CD14-positive monocyte (primary cell): ENCODE measurements at regions not wholly inside any gene's neighbourhood (a gene's known extent, or its start where the extent isn't known, plus 50 kb on each side); places are given as distances from the start of the nearest gene placed in this dataset.

Source experiments
- DNase-seq, 3 donors: peaks; one replicate each; pipeline ENCODE4 v3.0.0-alpha.2; 2011 to 2022
- H2AFZ ChIP-seq: 2 replicates; pipeline ENCODE4 v1.6.0; 2012; ENCODE audit warnings: mild to moderate bottlenecking, low read depth, low read length, inconsistent platforms; ENCODE audit not compliant: insufficient read depth, poor library complexity, severe bottlenecking
- H3K27ac ChIP-seq, 2 donors: 1 replicate in 1 of 2; 2 replicates in 1 of 2; pipeline ENCODE4 v1.5.1; 2012 to 2013; ENCODE audit warnings: low read length in 2 of 2, control low read depth in 1 of 2, inconsistent platforms in 1 of 2, low read depth in 1 of 2, mild to moderate bottlenecking in 1 of 2
- H3K27me3 ChIP-seq, 2 donors: one replicate each; pipeline versions ENCODE4 v1.6.0 to v1.6.1; 2011 to 2013; ENCODE audit warnings: low read length in 2 of 2; ENCODE audit not compliant: control insufficient read depth in 2 of 2, insufficient read depth in 2 of 2
- H3K36me3 ChIP-seq, 2 donors: replicated peaks in 1 of 2; 1 replicate in 1 of 2; 2 replicates in 1 of 2; pipeline versions ENCODE4 v1.5.1 to v1.6.1; 2012 to 2013; ENCODE audit warnings: low read length in 2 of 2, control low read depth in 1 of 2, inconsistent platforms in 1 of 2, mild to moderate bottlenecking in 1 of 2; ENCODE audit not compliant: insufficient read depth in 2 of 2, control insufficient read depth in 1 of 2
- H3K4me1 ChIP-seq, 2 donors: 1 replicate in 1 of 2; 2 replicates in 1 of 2; pipeline versions ENCODE4 v1.5.1 to v1.6.1; 2012 to 2013; ENCODE audit warnings: low read length in 2 of 2, control low read depth in 1 of 2, inconsistent platforms in 1 of 2, mild to moderate bottlenecking in 1 of 2, moderate library complexity in 1 of 2; ENCODE audit not compliant: insufficient read depth in 2 of 2, control insufficient read depth in 1 of 2
- H3K4me2 ChIP-seq: replicated peaks from 2 replicates; pipeline ENCODE3; 2012; ENCODE audit warnings: low read length, moderate library complexity, mild to moderate bottlenecking; ENCODE audit not compliant: poor library complexity, severe bottlenecking; ENCODE audit errors: extremely low read depth
- H3K4me3 ChIP-seq, 3 experiments: fragments of 200-600 bp in 1 of 3; sonication (generic) in 1 of 3; replicated peaks in 1 of 3; 1 replicate in 2 of 3; 2 replicates in 1 of 3; pipeline ENCODE4 v1.5.1; 2011 to 2013; ENCODE audit warnings: low read length in 3 of 3, mild to moderate bottlenecking in 3 of 3, control low read depth in 2 of 3, low read depth in 2 of 3, inconsistent platforms in 1 of 3, moderate library complexity in 1 of 3
- H3K79me2 ChIP-seq: 2 replicates; pipeline ENCODE4 v1.6.0; 2012; ENCODE audit warnings: mild to moderate bottlenecking, control low read depth, inconsistent platforms, low read length, moderate library complexity; ENCODE audit not compliant: insufficient read depth
- H3K9ac ChIP-seq: 2 replicates; pipeline ENCODE4 v1.6.0; 2017; ENCODE audit warnings: low read length, mild to moderate bottlenecking; ENCODE audit not compliant: insufficient read depth, poor library complexity, severe bottlenecking
- H3K9me3 ChIP-seq, 2 donors: replicated peaks in 1 of 2; 1 replicate in 1 of 2; 2 replicates in 1 of 2; pipeline versions ENCODE4 v1.5.1 to v1.6.1; 2012 to 2013; ENCODE audit warnings: low read length in 2 of 2, control low read depth in 1 of 2; ENCODE audit not compliant: control insufficient read depth in 1 of 2, insufficient read depth in 1 of 2
- H4K20me1 ChIP-seq: 2 replicates; pipeline ENCODE4 v1.6.0; 2012; ENCODE audit warnings: mild to moderate bottlenecking, low read length, control low read depth, moderate library complexity; ENCODE audit not compliant: insufficient read depth
- H3K27ac Mint-ChIP-seq, 7 donors: one replicate each; pipeline ENCODE4 v1.8.0; 2020; ENCODE audit warnings: mild to moderate bottlenecking in 7 of 7, mixed read lengths in 7 of 7, moderate library complexity in 6 of 7, inconsistent platforms in 2 of 7
- H3K27me3 Mint-ChIP-seq, 3 donors: one replicate each; pipeline ENCODE4 v1.8.0; 2021 to 2022; ENCODE audit warnings: low read depth in 3 of 3, mild to moderate bottlenecking in 3 of 3, mixed read lengths in 3 of 3, moderate library complexity in 3 of 3, inconsistent platforms in 1 of 3
- H3K36me3 Mint-ChIP-seq, 2 donors: one replicate each; pipeline ENCODE4 v1.8.0; 2020; ENCODE audit warnings: mixed read lengths in 2 of 2, inconsistent platforms in 1 of 2, mild to moderate bottlenecking in 1 of 2
- H3K4me1 Mint-ChIP-seq: one replicate; pipeline ENCODE4 v1.8.0; 2020; ENCODE audit warnings: mild to moderate bottlenecking, mixed read lengths
- H3K4me3 Mint-ChIP-seq, 2 donors: one replicate each; pipeline ENCODE4 v1.8.0; 2020; ENCODE audit warnings: mild to moderate bottlenecking in 2 of 2, mixed read lengths in 2 of 2, moderate library complexity in 1 of 2
- H3K9me3 Mint-ChIP-seq, 7 donors: one replicate each; pipeline ENCODE4 v1.8.0; 2020 to 2022; ENCODE audit warnings: mixed read lengths in 7 of 7, mild to moderate bottlenecking in 6 of 7, moderate library complexity in 6 of 7, inconsistent platforms in 2 of 7
- CTCF ChIP-seq: fragments of 200-600 bp; IDR thresholded peaks from one replicate; pipeline ENCODE4 v1.8.0; 2022; ENCODE audit warnings: antibody characterized with exemption, mild to moderate bottlenecking
- WGBS: methylation state at CpG from one replicate; pipeline ENCODE4 v1.1.5; 2013; ENCODE audit warnings: missing lambda C conversion rate; ENCODE audit not compliant: insufficient coverage; 5-methylcytosine and 5-hydroxymethylcytosine counted together
- intact Hi-C, 2 donors: fragments of 100-400 bp; cut with micrococcal nuclease; formaldehyde crosslinking; loops; one replicate each; pipeline versions ENCODE4 v1.15.0 to v1.15.1; 2023

GRCh38 chr1:238345837-238346236 is 455.1 kb upstream of the ZP4 start:
- no peak overlapping the region for H3K9ac ChIP-seq
- H3K9me3 Mint-ChIP-seq, result peaks cover 5 to 9% (median 8%) of the 10 kb centered on the region in 7 donors
- H3K36me3 ChIP-seq, result no peaks in the 10 kb centered on the region
- peaks cover 3 to 5% of the 10 kb centered on the region in 2 donors for H3K9me3 ChIP-seq
- no peaks in the 10 kb centered on the region for H4K20me1 ChIP-seq
- no peaks in the 10 kb centered on the region for H3K27me3 ChIP-seq
- no peak overlapping the region for H3K4me3 Mint-ChIP-seq
- no peak overlapping the region for H3K27ac Mint-ChIP-seq
- no peaks in the 10 kb centered on the region for H3K4me1 ChIP-seq
- no peak overlapping the region for H3K4me2 ChIP-seq
- intact Hi-C loops, result no loop called here
- no peak for TF ChIP-seq CTCF
- H3K4me1 Mint-ChIP-seq, result no peaks in the 10 kb centered on the region
- H3K36me3 Mint-ChIP-seq, result peaks cover 0 to 2% of the 10 kb centered on the region in 2 donors
- no peak overlapping the region for H2AFZ ChIP-seq
- WGBS, result 100% methylated on average over 1 of the region's 6 CpGs
- no peaks in the 10 kb centered on the region for H3K27me3 Mint-ChIP-seq
- no peak overlapping the region for H3K4me3 ChIP-seq
- no peaks in the 10 kb centered on the region for H3K79me2 ChIP-seq
- no peak for DNase-seq
- H3K27ac ChIP-seq, result no peak overlapping the region

- peaks cover 6 to 11% (median 8%) of the 10 kb centered on the region in 7 donors for H3K9me3 Mint-ChIP-seq
- WGBS, result no CpG with 5 or more reads among the region's 3 CpGs
- Histone ChIP-seq H3K36me3 (no peaks in the 10 kb centered on the region), H2AFZ (no peak overlapping the region), H3K27me3 (no peaks in the 10 kb centered on the region), H3K27ac (no peak overlapping the region), H3K4me1 (no peaks in the 10 kb centered on the region), H3K4me3 (no peak overlapping the region), H3K9me3 (peaks cover 3 to 5% of the 10 kb centered on the region in 2 donors), H3K4me2 (no peak overlapping the region), H3K9ac (no peak overlapping the region), H4K20me1 (no peaks in the 10 kb centered on the region), H3K79me2 (no peaks in the 10 kb centered on the region)
- H3K4me1 Mint-ChIP-seq, result no peaks in the 10 kb centered on the region
- peaks cover 0 to 1% (median 0%) of the 10 kb centered on the region in 3 donors for H3K27me3 Mint-ChIP-seq
- intact Hi-C loops, result no loop called here
- H3K36me3 Mint-ChIP-seq, result peaks cover 0 to 2% of the 10 kb centered on the region in 2 donors
- TF ChIP-seq CTCF, result no peak
- no peak overlapping the region for H3K4me3 Mint-ChIP-seq
- DNase-seq, result no peak
- no peak overlapping the region for H3K27ac Mint-ChIP-seq
Measured at GRCh38 chr1:238343852-238344251, 453.1 kb upstream of the ZP4 start.
